Sigmoid colon (tissue), 6 donors: ENCODE measurements at regions not wholly inside any gene's neighbourhood (a gene's known extent, or its start where the extent isn't known, plus 50 kb on each side); places are given as distances from the start of the nearest gene placed in this dataset.

Experiments used
- DNase-seq: peaks from one replicate; pipeline ENCODE4 v3.0.0-alpha.2; 2019
- H3K27ac ChIP-seq, 4 donors: fragments of 200-600 bp; sonication (generic); one replicate each; pipeline ENCODE4 v1.5.1; 2016 to 2019; ENCODE audit warnings: mild to moderate bottlenecking in 1 of 4
- H3K27me3 ChIP-seq, 3 donors: fragments of 200-600 bp; sonication (generic); one replicate each; pipeline ENCODE4 v1.5.1; 2019; ENCODE audit warnings: mild to moderate bottlenecking in 1 of 3
- H3K36me3 ChIP-seq, 4 donors: fragments of 200-600 bp; sonication (generic); one replicate each; pipeline ENCODE4 v1.5.1; 2016 to 2019
- H3K4me1 ChIP-seq, 4 donors: fragments of 200-600 bp; sonication (generic); one replicate each; pipeline ENCODE4 v1.5.1; 2017 to 2019
- H3K4me3 ChIP-seq, 4 donors: fragments of 200-600 bp; sonication (generic); one replicate each; pipeline ENCODE4 v1.5.1; 2017 to 2019; ENCODE audit warnings: mild to moderate bottlenecking in 2 of 4, moderate library complexity in 1 of 4
- H3K9me3 ChIP-seq, 4 donors: fragments of 200-600 bp in 3 of 4; sonication (generic) in 3 of 4; one replicate each; pipeline versions ENCODE4 v1.5.1 to v1.6.1; 2013 to 2019
- EP300 ChIP-seq, 4 donors: sonication (generic); formaldehyde crosslinking; IDR thresholded peaks; one replicate each; pipeline ENCODE4 v1.6.1; 2017; ENCODE audit warnings: antibody characterized with exemption in 4 of 4
- POLR2A ChIP-seq, 2 donors: fragments of 450-650 bp; IDR thresholded peaks; one replicate each; pipeline ENCODE4 v1.6.1; 2016; ENCODE audit warnings: antibody characterized with exemption in 2 of 2, mild to moderate bottlenecking in 2 of 2, moderate library complexity in 2 of 2
- POLR2AphosphoS5 ChIP-seq, 4 donors: sonication (generic); formaldehyde crosslinking; IDR thresholded peaks; one replicate each; pipeline ENCODE4 v1.6.1; 2017; ENCODE audit warnings: antibody characterized with exemption in 4 of 4
- WGBS, 2 donors: extraction: QIAGEN DNeasy Blood & Tissue Kit; methylation state at CpG; one replicate each; pipeline ENCODE4 v1.1.7; 2013; 5-methylcytosine and 5-hydroxymethylcytosine counted together
- intact Hi-C: fragments of 100-400 bp; cut with DNase I; formaldehyde crosslinking; loops from one replicate; pipeline ENCODE4 v1.15.1; 2023
- TF ChIP-seq, protein P1 (sequence below), 4 experiments: fragments of 450-650 bp in 3 of 4; fragments of 200-600 bp in 1 of 4; IDR thresholded peaks; one replicate each; pipeline ENCODE4 v1.5.1; 2016 to 2019; ENCODE audit warnings: antibody characterized with exemption in 4 of 4, mild to moderate bottlenecking in 3 of 4, moderate library complexity in 2 of 4
- donor health status: healthy with polysubstance abuse.
- donor health status: healthy.

DNA sequence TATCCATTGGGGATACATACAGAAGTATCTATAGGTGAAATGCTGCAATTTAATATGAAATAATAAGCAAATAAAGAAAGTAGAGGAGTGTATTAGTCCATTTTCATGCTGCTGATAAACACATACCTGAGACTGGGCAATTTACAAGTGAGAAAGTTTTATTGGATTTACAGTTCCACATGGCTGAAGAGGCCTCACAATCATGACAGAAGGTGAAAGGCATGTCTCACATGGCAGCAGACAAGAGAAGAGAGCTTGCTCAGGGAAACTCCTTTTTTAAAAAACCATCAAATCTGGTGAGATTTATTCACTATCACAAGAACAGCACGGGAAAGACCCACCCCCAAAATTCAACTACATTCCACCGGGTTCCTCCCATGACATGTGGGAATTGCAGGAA, 82.8 kb upstream of the TRIM24 start:
- Histone ChIP-seq H3K4me3 (no peak overlapping the region), H3K9me3 (no peaks in the 10 kb centered on the region), H3K4me1 (no peaks in the 10 kb centered on the region), H3K27me3 (no peaks in the 10 kb centered on the region), H3K27ac (no peak overlapping the region), H3K36me3 (no peaks in the 10 kb centered on the region)
- intact Hi-C loops = no loop called here
- TF ChIP-seq POLR2AphosphoS5 (IDR thresholded peaks at IDR 0.05) = no peak
- TF ChIP-seq EP300 (IDR thresholded peaks at IDR 0.05) = no peak
- TF ChIP-seq, protein P1, sequence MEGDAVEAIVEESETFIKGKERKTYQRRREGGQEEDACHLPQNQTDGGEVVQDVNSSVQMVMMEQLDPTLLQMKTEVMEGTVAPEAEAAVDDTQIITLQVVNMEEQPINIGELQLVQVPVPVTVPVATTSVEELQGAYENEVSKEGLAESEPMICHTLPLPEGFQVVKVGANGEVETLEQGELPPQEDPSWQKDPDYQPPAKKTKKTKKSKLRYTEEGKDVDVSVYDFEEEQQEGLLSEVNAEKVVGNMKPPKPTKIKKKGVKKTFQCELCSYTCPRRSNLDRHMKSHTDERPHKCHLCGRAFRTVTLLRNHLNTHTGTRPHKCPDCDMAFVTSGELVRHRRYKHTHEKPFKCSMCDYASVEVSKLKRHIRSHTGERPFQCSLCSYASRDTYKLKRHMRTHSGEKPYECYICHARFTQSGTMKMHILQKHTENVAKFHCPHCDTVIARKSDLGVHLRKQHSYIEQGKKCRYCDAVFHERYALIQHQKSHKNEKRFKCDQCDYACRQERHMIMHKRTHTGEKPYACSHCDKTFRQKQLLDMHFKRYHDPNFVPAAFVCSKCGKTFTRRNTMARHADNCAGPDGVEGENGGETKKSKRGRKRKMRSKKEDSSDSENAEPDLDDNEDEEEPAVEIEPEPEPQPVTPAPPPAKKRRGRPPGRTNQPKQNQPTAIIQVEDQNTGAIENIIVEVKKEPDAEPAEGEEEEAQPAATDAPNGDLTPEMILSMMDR (IDR thresholded peaks at IDR 0.05) = no peak
- no peak for TF ChIP-seq POLR2A (IDR thresholded peaks at IDR 0.05)
- DNase-seq = no peak
- WGBS, 2 donors = 87 to 89% methylated on average over 2 of the region's 2 CpGs

DNA sequence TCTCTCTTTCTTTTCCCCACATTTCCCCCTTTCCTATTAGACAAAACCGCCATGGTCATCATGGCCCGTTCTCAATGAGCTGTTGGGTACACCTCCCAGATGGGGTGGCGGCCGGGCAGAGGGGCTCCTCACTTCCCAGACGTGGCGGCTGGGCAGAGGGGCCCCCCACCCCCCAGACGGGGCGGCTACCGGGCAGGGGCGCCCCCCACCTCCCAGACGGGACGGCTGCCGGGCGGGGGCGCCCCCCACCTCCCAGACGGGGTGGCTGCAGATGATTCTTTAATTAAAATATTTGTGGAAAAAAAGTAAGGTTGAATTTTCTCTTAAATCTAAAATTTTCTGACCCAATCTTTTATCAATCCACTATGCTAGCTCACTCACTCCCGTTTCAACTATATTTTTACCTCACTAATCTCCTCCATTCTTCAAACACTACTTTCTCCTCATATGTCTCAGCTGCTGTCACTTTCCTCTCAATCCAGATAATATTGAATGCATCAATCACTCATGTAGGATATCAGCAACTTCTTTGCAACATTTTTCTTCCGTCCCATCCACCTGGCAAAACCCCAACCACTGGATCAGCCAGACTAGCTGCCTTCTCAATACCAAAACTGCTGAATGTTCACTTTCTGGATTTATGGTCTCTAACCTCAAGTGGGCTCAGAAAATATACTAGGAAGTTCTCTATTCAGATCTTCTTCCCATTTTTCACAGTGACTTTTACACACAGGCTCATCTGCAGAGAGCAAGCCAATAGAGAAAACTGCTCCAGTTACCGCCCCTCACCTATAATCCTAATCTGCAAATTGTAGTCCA, 81.1 kb upstream of the TRIM24 start:
- Histone ChIP-seq H3K36me3 (no peaks in the 10 kb centered on the region), H3K27me3 (no peaks in the 10 kb centered on the region), H3K4me1 (no peaks in the 10 kb centered on the region), H3K9me3 (no peaks in the 10 kb centered on the region), H3K4me3 (no peak overlapping the region), H3K27ac (no peak overlapping the region)
- no peak for TF ChIP-seq EP300 (IDR thresholded peaks at IDR 0.05)
- DNase-seq = no peak
- intact Hi-C loops = no loop called here
- 88 to 91% methylated on average over 19 of the region's 19 CpGs for WGBS, 2 donors

DNA sequence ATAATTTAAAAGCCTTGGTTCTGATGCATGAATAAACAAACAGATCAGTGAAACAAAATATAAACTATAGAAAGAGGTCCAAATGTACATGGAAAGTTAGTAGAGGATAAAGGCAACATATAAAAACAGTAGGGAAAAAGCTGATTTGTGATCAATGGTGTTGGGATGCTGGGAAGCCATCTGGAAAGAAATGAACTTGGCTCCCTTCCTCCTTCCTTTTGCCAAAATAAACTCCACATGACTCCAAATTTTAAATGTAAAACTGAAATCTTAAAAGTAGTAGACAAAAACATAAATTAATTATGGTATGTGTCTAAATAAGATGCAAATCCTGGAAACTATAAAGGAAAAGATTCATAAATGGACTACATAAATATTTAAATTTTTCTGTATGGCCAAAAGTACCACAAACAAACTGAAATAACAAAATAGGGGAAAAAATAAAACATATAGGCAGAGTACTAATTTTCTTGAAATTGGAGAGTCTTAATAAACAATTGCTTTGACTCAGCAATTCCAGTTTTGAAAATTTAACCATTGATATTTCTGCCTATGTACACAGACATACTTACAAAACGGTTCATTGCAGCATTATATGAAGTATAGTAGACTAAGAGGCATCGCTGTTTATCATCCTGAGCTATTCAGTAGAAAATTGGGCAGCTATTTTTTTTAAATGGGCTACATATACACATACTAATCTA, 77.0 kb upstream of the TRIM24 start:
- 82 to 85% methylated on average over 2 of the region's 2 CpGs for WGBS, 2 donors
- Histone ChIP-seq H3K4me1 (no peaks in the 10 kb centered on the region), H3K27me3 (no peaks in the 10 kb centered on the region), H3K36me3 (no peaks in the 10 kb centered on the region), H3K9me3 (no peaks in the 10 kb centered on the region), H3K4me3 (no peak overlapping the region), H3K27ac (no peak overlapping the region)
- TF ChIP-seq POLR2A (IDR thresholded peaks at IDR 0.05) (no peak), POLR2AphosphoS5 (IDR thresholded peaks at IDR 0.05) (no peak)
- DNase-seq = no peak
- intact Hi-C loops = no loop called here

DNA sequence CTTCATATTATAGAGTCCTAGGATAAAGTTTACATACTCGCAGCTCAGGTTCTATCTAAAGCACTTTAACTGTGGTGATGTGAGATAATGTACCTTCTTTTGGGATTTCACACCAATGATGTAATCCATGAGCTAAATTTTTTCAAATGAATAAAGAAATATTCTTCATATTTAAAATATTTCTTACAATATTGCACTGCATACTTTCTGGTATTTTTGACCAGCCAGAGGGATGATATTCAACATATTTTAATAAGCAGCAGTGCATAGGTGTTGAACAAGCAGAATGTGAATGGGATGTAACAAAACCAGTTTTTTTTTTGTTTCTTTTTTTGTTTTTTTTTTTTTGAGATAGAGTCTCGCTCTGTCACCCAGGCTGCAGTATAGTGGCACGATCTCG, 73.2 kb upstream of the TRIM24 start:
- no peak for DNase-seq
- 97 to 98% methylated on average over 4 of the region's 4 CpGs for WGBS, 2 donors

DNA sequence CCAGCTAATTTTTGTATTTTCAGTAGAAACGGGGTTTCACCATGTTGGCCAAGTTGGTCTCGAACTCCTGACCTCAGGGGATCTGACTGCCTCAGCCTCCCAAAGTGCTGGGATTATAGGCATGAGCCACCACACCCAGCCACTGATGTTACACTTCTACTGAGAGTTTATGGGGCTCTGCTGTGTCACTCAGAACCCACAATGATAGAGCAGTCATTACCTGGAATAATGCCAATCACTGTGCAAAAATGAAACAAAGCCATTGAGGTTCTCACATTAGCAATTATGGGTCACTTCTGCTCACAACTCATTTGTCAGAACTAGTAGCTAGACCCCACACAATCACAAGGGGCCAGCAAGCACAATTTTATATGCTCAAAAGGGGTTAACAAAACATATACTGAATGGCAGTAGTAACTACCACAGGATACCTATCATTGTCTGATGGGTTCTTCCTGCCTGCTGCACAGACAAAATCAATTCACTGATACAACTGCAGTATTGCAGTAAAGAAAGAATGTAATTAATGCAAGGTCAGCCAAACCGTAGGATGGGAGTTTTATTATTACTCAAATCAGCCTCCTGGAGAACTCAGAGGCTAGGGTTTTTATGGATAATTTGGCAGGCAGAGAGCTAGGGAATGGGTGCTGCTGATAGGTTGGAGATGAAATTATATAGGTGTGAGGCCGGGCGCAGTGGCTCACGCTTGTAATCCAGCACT, 72.1 kb upstream of the TRIM24 start:
- DNase-seq = no peak

More for the DNA sequence above, 73.2 kb upstream of the TRIM24 start:
- TF ChIP-seq POLR2A (IDR thresholded peaks at IDR 0.05) = no peak
- TF ChIP-seq, protein P1 (IDR thresholded peaks at IDR 0.05) = no peak
- no peak for TF ChIP-seq POLR2AphosphoS5 (IDR thresholded peaks at IDR 0.05)
- TF ChIP-seq EP300 (IDR thresholded peaks at IDR 0.05) = no peak
- H3K27ac ChIP-seq = no peak overlapping the region
- no peaks in the 10 kb centered on the region for H3K27me3 ChIP-seq
- no peaks in the 10 kb centered on the region for H3K36me3 ChIP-seq
- H3K9me3 ChIP-seq = no peaks in the 10 kb centered on the region
- H3K4me1 ChIP-seq = no peaks in the 10 kb centered on the region
- intact Hi-C loops = no loop called here
- no peak overlapping the region for H3K4me3 ChIP-seq

More for the DNA sequence above, 72.1 kb upstream of the TRIM24 start:
- Histone ChIP-seq H3K27ac (no peak overlapping the region), H3K36me3 (no peaks in the 10 kb centered on the region), H3K27me3 (no peaks in the 10 kb centered on the region), H3K9me3 (no peaks in the 10 kb centered on the region), H3K4me1 (no peaks in the 10 kb centered on the region), H3K4me3 (no peak overlapping the region)
- intact Hi-C loops = no loop called here
- no peak for TF ChIP-seq POLR2A (IDR thresholded peaks at IDR 0.05)
- no peak for TF ChIP-seq POLR2AphosphoS5 (IDR thresholded peaks at IDR 0.05)
- TF ChIP-seq EP300 (IDR thresholded peaks at IDR 0.05) = no peak
- TF ChIP-seq, protein P1 (IDR thresholded peaks at IDR 0.05) = no peak
- 87 to 94% methylated on average over 6 of the region's 6 CpGs for WGBS, 2 donors
